H1 (cell line): ENCODE measurements at regions not wholly inside any gene's neighbourhood (a gene's known extent, or its start where the extent isn't known, plus 50 kb on each side); places are given as distances from the start of the nearest gene placed in this dataset.

Experiments
- CEBPB ChIP-seq: IDR thresholded peaks from 2 replicates; pipeline ENCODE4 v1.6.1; 2012; ENCODE audit warnings: low read depth, low read length
- CHD7 ChIP-seq: fragments of 300-600 bp; sonication (generic); IDR thresholded peaks from 2 replicates; pipeline ENCODE4 v1.7.1; 2012; ENCODE audit warnings: low read length, moderate library complexity, mild to moderate bottlenecking, inconsistent platforms; ENCODE audit not compliant: insufficient replicate concordance
- POLR2A ChIP-seq, 2 experiments: IDR thresholded peaks; 1 replicate in 1 of 2; 2 replicates in 1 of 2; pipeline ENCODE4 v1.6.1; 2011; ENCODE audit warnings: low read depth in 2 of 2, low read length in 2 of 2, mild to moderate bottlenecking in 2 of 2; ENCODE audit errors: control extremely low read depth in 1 of 2
- RNF2 ChIP-seq: fragments of 200-900, 300-1000 bp; sonication (generic); IDR thresholded peaks from 2 replicates; pipeline ENCODE4 v1.7.1; 2016; ENCODE audit warnings: borderline replicate concordance, low read depth, mild to moderate bottlenecking, antibody characterized with exemption, low read length; ENCODE audit not compliant: poor library complexity, severe bottlenecking; ENCODE audit errors: missing control alignments
- RXRA ChIP-seq: IDR thresholded peaks from 2 replicates; pipeline ENCODE4 v1.6.1; 2011; ENCODE audit warnings: low read depth, mild to moderate bottlenecking, low read length, moderate library complexity; ENCODE audit not compliant: insufficient read depth
- SP1 ChIP-seq: IDR thresholded peaks from 2 replicates; pipeline ENCODE4 v1.6.1; 2011; ENCODE audit warnings: low read depth, low read length
- YY1 ChIP-seq: IDR thresholded peaks from 2 replicates; pipeline ENCODE4 v1.6.1; 2011; ENCODE audit warnings: low read depth, mild to moderate bottlenecking, low read length

- TF ChIP-seq CHD7 (no peak), POLR2A (IDR thresholded peaks at IDR 0.05; ENCODE audit: control extremely low read depth in 1 of 2, low read depth in 2 of 2, low read length in 2 of 2) (no peak), RXRA (no peak), CEBPB (no peak), SP1 (no peak), RNF2 (no peak), YY1 (no peak)
Observed at GRCh38 chr5:104186510-104186909, 623.9 kb upstream of the NUDT12 start (continued).
